ENCODE measurements at regions not wholly inside any gene's neighbourhood (a gene's known extent, or its start where the extent isn't known, plus 50 kb on each side); places are given as distances from the start of the nearest gene placed in this dataset.

DNA sequence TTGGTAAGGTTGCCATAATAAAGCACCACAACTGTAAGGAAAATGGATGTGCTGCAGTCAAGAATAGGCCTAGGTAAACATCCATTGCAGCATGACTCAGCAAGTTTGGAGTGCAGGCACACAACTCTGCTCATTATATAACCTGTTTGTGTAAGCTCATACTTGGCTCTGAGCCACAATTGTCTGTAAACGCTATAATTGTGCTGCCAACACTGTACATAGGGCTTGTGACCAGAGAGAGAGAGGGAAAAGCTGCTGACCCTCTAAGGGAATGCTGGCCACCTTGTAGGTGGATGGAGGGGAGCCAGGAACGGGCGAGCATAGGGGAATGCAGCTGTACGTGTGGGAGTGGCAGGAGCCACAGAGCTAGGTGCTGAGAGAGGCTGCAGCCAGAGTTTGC lies 2186.5 kb upstream of the ACO1 start (continued):
- TF ChIP-seq MAZ (IDR thresholded peaks at IDR 0.05; ENCODE audit: borderline replicate concordance, low read depth, low read length): no peak
- no peak for TF ChIP-seq MAZ (CRISPR knock-in tag; IDR thresholded peaks at IDR 0.05; ENCODE audit: low read depth)
- TF ChIP-seq SOX5 (CRISPR knock-in tag; IDR thresholded peaks at IDR 0.05; ENCODE audit: borderline replicate concordance): peak; percentile 58; the same call in 1 of the 2 replicates
- TF ChIP-seq ZNF563 (CRISPR knock-in tag; IDR thresholded peaks at IDR 0.05): no peak
- no peak for TF ChIP-seq ZNF337 (CRISPR knock-in tag; IDR thresholded peaks at IDR 0.05; ENCODE audit: borderline replicate concordance, low read depth)
- 0 out of 2 replicates have a peak, but pooled peaks have one; percentile 69 for TF ChIP-seq NFIC (IDR thresholded peaks at IDR 0.05; ENCODE audit: low read length)
- TF ChIP-seq LCORL (IDR thresholded peaks at IDR 0.05): 0 out of 2 replicates have a peak, but pooled peaks have one; percentile 33
- no peak for TF ChIP-seq LCORL (CRISPR knock-in tag; IDR thresholded peaks at IDR 0.05)
- peak; percentile 90 to 95 for TF ChIP-seq MAFK (conservative IDR thresholded peaks at IDR 0.05 in 1 of 2, IDR thresholded peaks at IDR 0.05 in 1 of 2; ENCODE audit: low read length in 2 of 2)
- peak; percentile 50; the same call in 1 of the 2 replicates for TF ChIP-seq TEF (CRISPR knock-in tag; IDR thresholded peaks at IDR 0.05)
- peak; percentile 66 for TF ChIP-seq FOSL2 (CRISPR knock-in tag; IDR thresholded peaks at IDR 0.05)
- TF ChIP-seq, protein P1, sequence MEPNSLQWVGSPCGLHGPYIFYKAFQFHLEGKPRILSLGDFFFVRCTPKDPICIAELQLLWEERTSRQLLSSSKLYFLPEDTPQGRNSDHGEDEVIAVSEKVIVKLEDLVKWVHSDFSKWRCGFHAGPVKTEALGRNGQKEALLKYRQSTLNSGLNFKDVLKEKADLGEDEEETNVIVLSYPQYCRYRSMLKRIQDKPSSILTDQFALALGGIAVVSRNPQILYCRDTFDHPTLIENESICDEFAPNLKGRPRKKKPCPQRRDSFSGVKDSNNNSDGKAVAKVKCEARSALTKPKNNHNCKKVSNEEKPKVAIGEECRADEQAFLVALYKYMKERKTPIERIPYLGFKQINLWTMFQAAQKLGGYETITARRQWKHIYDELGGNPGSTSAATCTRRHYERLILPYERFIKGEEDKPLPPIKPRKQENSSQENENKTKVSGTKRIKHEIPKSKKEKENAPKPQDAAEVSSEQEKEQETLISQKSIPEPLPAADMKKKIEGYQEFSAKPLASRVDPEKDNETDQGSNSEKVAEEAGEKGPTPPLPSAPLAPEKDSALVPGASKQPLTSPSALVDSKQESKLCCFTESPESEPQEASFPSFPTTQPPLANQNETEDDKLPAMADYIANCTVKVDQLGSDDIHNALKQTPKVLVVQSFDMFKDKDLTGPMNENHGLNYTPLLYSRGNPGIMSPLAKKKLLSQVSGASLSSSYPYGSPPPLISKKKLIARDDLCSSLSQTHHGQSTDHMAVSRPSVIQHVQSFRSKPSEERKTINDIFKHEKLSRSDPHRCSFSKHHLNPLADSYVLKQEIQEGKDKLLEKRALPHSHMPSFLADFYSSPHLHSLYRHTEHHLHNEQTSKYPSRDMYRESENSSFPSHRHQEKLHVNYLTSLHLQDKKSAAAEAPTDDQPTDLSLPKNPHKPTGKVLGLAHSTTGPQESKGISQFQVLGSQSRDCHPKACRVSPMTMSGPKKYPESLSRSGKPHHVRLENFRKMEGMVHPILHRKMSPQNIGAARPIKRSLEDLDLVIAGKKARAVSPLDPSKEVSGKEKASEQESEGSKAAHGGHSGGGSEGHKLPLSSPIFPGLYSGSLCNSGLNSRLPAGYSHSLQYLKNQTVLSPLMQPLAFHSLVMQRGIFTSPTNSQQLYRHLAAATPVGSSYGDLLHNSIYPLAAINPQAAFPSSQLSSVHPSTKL (CRISPR knock-in tag; IDR thresholded peaks at IDR 0.05): peak; percentile 55; the same call in 1 of the 2 replicates
- TF ChIP-seq ZNF253 (CRISPR knock-in tag; IDR thresholded peaks at IDR 0.05; ENCODE audit: borderline replicate concordance): no peak
- no peak for TF ChIP-seq FOXP1 (IDR thresholded peaks at IDR 0.05)
- TF ChIP-seq FOXP1 (CRISPR knock-in tag; IDR thresholded peaks at IDR 0.05): 0 out of 2 replicates have a peak, but pooled peaks have one; percentile 11
- no peak for TF ChIP-seq ZNF207 (IDR thresholded peaks at IDR 0.05; ENCODE audit: borderline replicate concordance)
- TF ChIP-seq, protein P2, sequence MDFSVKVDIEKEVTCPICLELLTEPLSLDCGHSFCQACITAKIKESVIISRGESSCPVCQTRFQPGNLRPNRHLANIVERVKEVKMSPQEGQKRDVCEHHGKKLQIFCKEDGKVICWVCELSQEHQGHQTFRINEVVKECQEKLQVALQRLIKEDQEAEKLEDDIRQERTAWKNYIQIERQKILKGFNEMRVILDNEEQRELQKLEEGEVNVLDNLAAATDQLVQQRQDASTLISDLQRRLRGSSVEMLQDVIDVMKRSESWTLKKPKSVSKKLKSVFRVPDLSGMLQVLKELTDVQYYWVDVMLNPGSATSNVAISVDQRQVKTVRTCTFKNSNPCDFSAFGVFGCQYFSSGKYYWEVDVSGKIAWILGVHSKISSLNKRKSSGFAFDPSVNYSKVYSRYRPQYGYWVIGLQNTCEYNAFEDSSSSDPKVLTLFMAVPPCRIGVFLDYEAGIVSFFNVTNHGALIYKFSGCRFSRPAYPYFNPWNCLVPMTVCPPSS (IDR thresholded peaks at IDR 0.05): no peak
